ENCODE measurements at regions not wholly inside any gene's neighbourhood (a gene's known extent, or its start where the extent isn't known, plus 50 kb on each side); places are given as distances from the start of the nearest gene placed in this dataset.

DNA sequence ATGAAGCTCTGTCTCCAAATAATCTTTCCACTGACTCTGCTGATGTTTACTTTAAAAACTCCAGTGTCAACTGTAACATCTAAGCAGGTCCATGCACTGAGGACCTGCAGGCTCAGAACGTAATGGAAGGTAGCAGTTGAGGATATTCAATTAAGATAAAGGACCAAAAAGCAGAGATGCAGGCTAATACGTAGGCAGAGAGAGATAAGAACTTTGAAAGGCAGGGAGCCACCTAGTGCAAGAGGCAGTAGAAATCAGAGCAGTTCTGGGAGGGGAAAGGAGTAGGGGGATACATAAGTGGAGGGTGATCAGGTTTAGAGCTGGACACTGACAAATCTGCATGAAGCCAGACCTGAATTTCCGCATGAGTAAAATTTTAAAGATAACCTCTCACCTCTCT, 114.5 kb upstream of the POM121L12 start:
- no peaks in the 10 kb centered on the region for H3K27me3 Mint-ChIP-seq (ENCODE audit: insufficient read depth, unreplicated experiment)
- Histone ChIP-seq H3K4me3 (ENCODE audit: low read depth, low read length) (no peak overlapping the region), H3K27me3 (replicated peaks; ENCODE audit: control insufficient read depth, insufficient read depth, low read length) (no peaks in the 10 kb centered on the region), H3K36me3 (ENCODE audit: control insufficient read depth, insufficient read depth, low read length) (no peaks in the 10 kb centered on the region), H3K4me1 (peaks cover 8% of the 10 kb centered on the region; the same call in 1 of the 2 replicates), H3K9me3 (no peaks in the 10 kb centered on the region)
- no peaks in the 10 kb centered on the region for H3K36me3 Mint-ChIP-seq (ENCODE audit: insufficient read depth, unreplicated experiment)
- peak in 1 of 2 experiments; percentile 12 for DNase-seq
- H3K27ac Mint-ChIP-seq (ENCODE audit: unreplicated experiment), result no peak overlapping the region
- ChIA-PET POLR2A (no interaction called here), CTCF (interaction anchor here (0.6 kb wide), 1 partner anchor 705 kb away, joined by 4 read pairs; no protein-coding TSS in a partner anchor)
- BruUV-seq (replicated peaks), result no TSS peak
- intact Hi-C loops (cut with micrococcal nuclease; ENCODE audit: unreplicated experiment), result no loop called here
- H3K4me3 Mint-ChIP-seq (ENCODE audit: unreplicated experiment), result peak overlapping the region; percentile 42
- H3K4me1 Mint-ChIP-seq (ENCODE audit: low read depth, unreplicated experiment), result peaks cover 9% of the 10 kb centered on the region
- TF ChIP-seq, protein P1, sequence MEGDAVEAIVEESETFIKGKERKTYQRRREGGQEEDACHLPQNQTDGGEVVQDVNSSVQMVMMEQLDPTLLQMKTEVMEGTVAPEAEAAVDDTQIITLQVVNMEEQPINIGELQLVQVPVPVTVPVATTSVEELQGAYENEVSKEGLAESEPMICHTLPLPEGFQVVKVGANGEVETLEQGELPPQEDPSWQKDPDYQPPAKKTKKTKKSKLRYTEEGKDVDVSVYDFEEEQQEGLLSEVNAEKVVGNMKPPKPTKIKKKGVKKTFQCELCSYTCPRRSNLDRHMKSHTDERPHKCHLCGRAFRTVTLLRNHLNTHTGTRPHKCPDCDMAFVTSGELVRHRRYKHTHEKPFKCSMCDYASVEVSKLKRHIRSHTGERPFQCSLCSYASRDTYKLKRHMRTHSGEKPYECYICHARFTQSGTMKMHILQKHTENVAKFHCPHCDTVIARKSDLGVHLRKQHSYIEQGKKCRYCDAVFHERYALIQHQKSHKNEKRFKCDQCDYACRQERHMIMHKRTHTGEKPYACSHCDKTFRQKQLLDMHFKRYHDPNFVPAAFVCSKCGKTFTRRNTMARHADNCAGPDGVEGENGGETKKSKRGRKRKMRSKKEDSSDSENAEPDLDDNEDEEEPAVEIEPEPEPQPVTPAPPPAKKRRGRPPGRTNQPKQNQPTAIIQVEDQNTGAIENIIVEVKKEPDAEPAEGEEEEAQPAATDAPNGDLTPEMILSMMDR (IDR thresholded peaks at IDR 0.05; ENCODE audit: insufficient read depth in 1 of 2, low read depth in 1 of 2, low read length in 1 of 2, severe bottlenecking in 1 of 2, unreplicated experiment in 1 of 2), result no peak
- H3K9me3 Mint-ChIP-seq (ENCODE audit: unreplicated experiment), result no peaks in the 10 kb centered on the region

DNA sequence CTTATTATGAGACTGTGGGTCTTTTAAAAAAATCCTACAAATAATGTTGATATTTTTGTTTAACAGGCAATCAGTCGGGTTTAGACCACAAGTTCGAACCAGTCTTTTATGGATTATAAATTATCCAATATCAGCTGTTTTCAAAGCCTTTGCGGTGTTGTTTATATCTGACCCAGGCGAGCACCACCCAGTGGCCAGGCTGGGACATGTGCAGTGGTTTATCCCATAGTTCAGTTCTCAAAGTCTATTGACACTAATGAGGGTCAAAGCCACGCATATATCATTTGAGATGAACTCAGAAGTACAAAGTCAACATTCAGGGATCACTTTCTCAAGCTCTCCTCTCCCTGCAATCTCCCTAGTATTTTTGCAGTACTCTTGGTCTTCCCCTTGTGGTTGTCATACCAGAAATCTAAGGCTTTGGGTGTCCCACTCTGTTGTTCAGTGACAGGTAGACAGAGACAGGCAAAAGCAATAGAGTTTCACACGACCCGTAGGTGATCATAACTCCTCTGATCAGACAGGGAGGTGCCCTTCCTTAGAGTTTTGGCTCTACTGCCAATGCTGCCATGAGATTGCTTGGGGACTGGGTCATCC, 117.4 kb upstream of the POM121L12 start:
- no peaks in the 10 kb centered on the region for H3K27me3 Mint-ChIP-seq (ENCODE audit: insufficient read depth, unreplicated experiment)
- BruUV-seq (replicated peaks), result no TSS peak
- H3K4me3 Mint-ChIP-seq (ENCODE audit: unreplicated experiment), result no peak overlapping the region
- H3K27me3 ChIP-seq (replicated peaks; ENCODE audit: control insufficient read depth, insufficient read depth, low read length), result no peaks in the 10 kb centered on the region
- H3K27ac Mint-ChIP-seq (ENCODE audit: unreplicated experiment), result no peak overlapping the region
- H3K4me1 ChIP-seq, result peaks cover 8% of the 10 kb centered on the region; the same call in 1 of the 2 replicates
- POLR2A ChIA-PET, result no interaction called here
- intact Hi-C loops (cut with micrococcal nuclease; ENCODE audit: unreplicated experiment), result no loop called here
- no peaks in the 10 kb centered on the region for H3K36me3 Mint-ChIP-seq (ENCODE audit: insufficient read depth, unreplicated experiment)
- peaks cover 9% of the 10 kb centered on the region for H3K4me1 Mint-ChIP-seq (ENCODE audit: low read depth, unreplicated experiment)
- peak in 1 of 2 experiments; percentile 34 for DNase-seq
- no peaks in the 10 kb centered on the region for H3K9me3 Mint-ChIP-seq (ENCODE audit: unreplicated experiment)
- no peak overlapping the region for H3K4me3 ChIP-seq (ENCODE audit: low read depth, low read length)
- no peaks in the 10 kb centered on the region for H3K9me3 ChIP-seq
- TF ChIP-seq, protein P1 (IDR thresholded peaks at IDR 0.05; ENCODE audit: insufficient read depth in 1 of 2, low read depth in 1 of 2, low read length in 1 of 2, severe bottlenecking in 1 of 2, unreplicated experiment in 1 of 2), result peak; percentile 48 to 64
- CTCF ChIA-PET, result no interaction called here
- H3K36me3 ChIP-seq (ENCODE audit: control insufficient read depth, insufficient read depth, low read length), result no peaks in the 10 kb centered on the region

DNA sequence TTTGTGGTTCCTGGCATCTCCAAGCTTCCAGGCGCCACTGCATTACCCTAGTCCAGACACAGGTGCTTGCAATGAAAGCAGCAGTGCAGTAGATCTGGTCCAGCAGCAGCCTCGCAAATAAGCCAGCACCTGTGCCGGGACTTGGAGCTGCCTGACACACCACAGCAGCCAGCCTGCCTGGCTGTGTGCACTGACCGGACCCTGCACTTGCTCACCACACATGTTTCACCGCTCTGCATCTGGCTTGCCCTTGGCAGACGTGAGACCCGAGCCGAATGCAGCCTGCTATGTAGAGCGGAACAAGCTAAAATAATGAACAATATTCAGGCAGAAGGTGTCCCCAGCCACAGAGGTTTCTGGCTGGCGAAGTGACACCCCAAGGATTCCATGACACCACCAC, 123.6 kb upstream of the POM121L12 start:
- Mint-ChIP-seq H3K36me3 (ENCODE audit: insufficient read depth, unreplicated experiment) (no peaks in the 10 kb centered on the region), H3K4me1 (ENCODE audit: low read depth, unreplicated experiment) (no peaks in the 10 kb centered on the region), H3K27me3 (ENCODE audit: insufficient read depth, unreplicated experiment) (no peaks in the 10 kb centered on the region), H3K4me3 (ENCODE audit: unreplicated experiment) (no peak overlapping the region), H3K27ac (ENCODE audit: unreplicated experiment) (no peak overlapping the region), H3K9me3 (ENCODE audit: unreplicated experiment) (no peaks in the 10 kb centered on the region)
- no peak for DNase-seq
- no peaks in the 10 kb centered on the region for H3K36me3 ChIP-seq (ENCODE audit: control insufficient read depth, insufficient read depth, low read length)
- no TSS peak for BruUV-seq (replicated peaks)
- no peaks in the 10 kb centered on the region for H3K27me3 ChIP-seq (replicated peaks; ENCODE audit: control insufficient read depth, insufficient read depth, low read length)
- TF ChIP-seq, protein P1 (IDR thresholded peaks at IDR 0.05; ENCODE audit: insufficient read depth in 1 of 2, low read depth in 1 of 2, low read length in 1 of 2, severe bottlenecking in 1 of 2, unreplicated experiment in 1 of 2), result no peak
- no peaks in the 10 kb centered on the region for H3K4me1 ChIP-seq
- CTCF ChIA-PET, result no interaction called here
- POLR2A ChIA-PET, result no interaction called here
- intact Hi-C loops (cut with micrococcal nuclease; ENCODE audit: unreplicated experiment), result no loop called here
- H3K4me3 ChIP-seq (ENCODE audit: low read depth, low read length), result no peak overlapping the region
- no peaks in the 10 kb centered on the region for H3K9me3 ChIP-seq

Measured in Caco-2 (cell line).